B cell (primary cell): ENCODE measurements at regions not wholly inside any gene's neighbourhood (a gene's known extent, or its start where the extent isn't known, plus 50 kb on each side); places are given as distances from the start of the nearest gene placed in this dataset.

Experiments
- ATAC-seq: fragments of 200-7000 bp; cut with Tn5 transposase; one replicate; pipeline ENCODE4 v1.10.0; 2021; ENCODE audit warnings: low read depth, mild to moderate bottlenecking, moderate number of reproducible peaks, moderate library complexity
- CTCF ChIA-PET: fragments of 350-600 bp; sonication (Branson Sonifier 250); formaldehyde crosslinking; loops from one replicate; lab custom pipeline; 2021; ENCODE audit warnings: antibody characterized with exemption, inconsistent platforms; lab: Charles Lee
- POLR2A ChIA-PET: fragments of 350-600 bp; sonication (Branson Sonifier 250); formaldehyde crosslinking; loops from one replicate; lab custom pipeline; 2021; ENCODE audit warnings: antibody characterized with exemption; lab: Charles Lee
- DNase-seq: peaks from one replicate; pipeline ENCODE4 v3.0.0; 2013
- H2AFZ ChIP-seq: 2 replicates; pipeline ENCODE4 v1.6.1; 2012; ENCODE audit warnings: mild to moderate bottlenecking, low read depth, low read length; ENCODE audit not compliant: insufficient read depth, poor library complexity, severe bottlenecking
- H3K27ac ChIP-seq, 2 donors: 1 replicate in 1 of 2; 2 replicates in 1 of 2; pipeline ENCODE4 v1.5.1; 2012 to 2013; ENCODE audit warnings: low read length in 2 of 2, mild to moderate bottlenecking in 2 of 2, moderate library complexity in 1 of 2
- H3K27me3 ChIP-seq, 4 experiments: fragments of 200-600 bp in 1 of 4; sonication (generic) in 1 of 4; replicated peaks in 1 of 4; 1 replicate in 2 of 4; 2 replicates in 2 of 4; pipeline versions ENCODE4 v1.6.1 to v1.7.0; 2013 to 2016; ENCODE audit warnings: low read length in 3 of 4, mild to moderate bottlenecking in 2 of 4, mixed read lengths in 1 of 4, moderate library complexity in 1 of 4; ENCODE audit not compliant: insufficient read depth in 4 of 4, control insufficient read depth in 3 of 4; ENCODE audit errors: control extremely low read depth in 1 of 4
- H3K36me3 ChIP-seq, 2 experiments: replicated peaks in 1 of 2; 1 replicate in 1 of 2; 2 replicates in 1 of 2; pipeline versions ENCODE4 v1.6.1 to v1.7.1; 2013; ENCODE audit warnings: low read length in 1 of 2; ENCODE audit not compliant: insufficient read depth in 2 of 2, control insufficient read depth in 1 of 2; ENCODE audit errors: control extremely low read depth in 1 of 2, extremely low read depth in 1 of 2
- H3K4me1 ChIP-seq, 2 donors: fragments of 200-600 bp in 1 of 2; sonication (generic) in 1 of 2; 1 replicate in 1 of 2; 2 replicates in 1 of 2; pipeline versions ENCODE4 v1.5.1 to v1.6.1; 2013 to 2017; ENCODE audit warnings: low read length in 2 of 2; ENCODE audit not compliant: control insufficient read depth in 2 of 2, insufficient read depth in 2 of 2
- H3K4me2 ChIP-seq: replicated peaks from 2 replicates; pipeline ENCODE3; 2012; ENCODE audit warnings: mild to moderate bottlenecking, low read depth, low read length; ENCODE audit not compliant: poor library complexity, severe bottlenecking
- H3K4me3 ChIP-seq, 5 experiments: fragments of 200-600 bp in 1 of 5; sonication (generic) in 1 of 5; 1 replicate in 3 of 5; 2 replicates in 2 of 5; pipeline versions ENCODE4 v1.5.1 to v1.7.0; 2011 to 2016; ENCODE audit warnings: low read length in 4 of 5, mild to moderate bottlenecking in 4 of 5, low read depth in 2 of 5, control low read depth in 1 of 5, moderate library complexity in 1 of 5; ENCODE audit not compliant: insufficient read depth in 1 of 5; ENCODE audit errors: control extremely low read depth in 1 of 5, extremely low read depth in 1 of 5
- H3K79me2 ChIP-seq: fragments of 200-600 bp; sonication (generic); one replicate; pipeline ENCODE4 v1.6.0; 2016; ENCODE audit warnings: low read length; ENCODE audit not compliant: control insufficient read depth, insufficient read depth
- H3K9ac ChIP-seq: fragments of 200-600 bp; sonication (generic); 2 replicates; pipeline ENCODE4 v1.6.1; 2017; ENCODE audit warnings: mild to moderate bottlenecking, low read length, moderate library complexity
- H3K9me3 ChIP-seq, 3 donors: one replicate each; pipeline versions ENCODE4 v1.6.1 to v1.7.1; 2013; ENCODE audit warnings: low read length in 2 of 3; ENCODE audit not compliant: control insufficient read depth in 2 of 3, insufficient read depth in 1 of 3; ENCODE audit errors: control extremely low read depth in 1 of 3
- H4K20me1 ChIP-seq: 2 replicates; pipeline ENCODE4 v1.6.0; 2012; ENCODE audit warnings: mild to moderate bottlenecking, low read length; ENCODE audit not compliant: insufficient read depth, control insufficient read depth, poor library complexity, severe bottlenecking
- H3K27ac Mint-ChIP-seq: one replicate; pipeline ENCODE4 v1.8.0; 2021; ENCODE audit warnings: mixed read lengths
- H3K27me3 Mint-ChIP-seq: one replicate; pipeline ENCODE4 v1.8.0; 2021; ENCODE audit warnings: mixed read lengths
- H3K4me1 Mint-ChIP-seq: one replicate; pipeline ENCODE4 v1.8.0; 2021; ENCODE audit warnings: mixed read lengths
- H3K4me3 Mint-ChIP-seq: one replicate; pipeline ENCODE4 v1.8.0; 2021; ENCODE audit warnings: mixed read lengths
- H3K9me3 Mint-ChIP-seq: one replicate; pipeline ENCODE4 v1.8.0; 2022; ENCODE audit warnings: mixed read lengths; ENCODE audit not compliant: insufficient read depth
- CTCF ChIP-seq: fragments of 200-600 bp; IDR thresholded peaks from one replicate; pipeline ENCODE4 v1.8.0; 2022; ENCODE audit warnings: antibody characterized with exemption, mild to moderate bottlenecking
- EZH2 ChIP-seq: IDR thresholded peaks from 2 replicates; pipeline ENCODE4 v1.6.1; 2012; ENCODE audit warnings: borderline replicate concordance, low read depth, mild to moderate bottlenecking, moderate library complexity, low read length; ENCODE audit not compliant: insufficient read depth, poor library complexity, severe bottlenecking
- WGBS: methylation state at CpG from one replicate; pipeline ENCODE4 v1.1.5; 2013; ENCODE audit warnings: missing lambda C conversion rate; ENCODE audit not compliant: insufficient coverage; 5-methylcytosine and 5-hydroxymethylcytosine counted together
- intact Hi-C: fragments of 100-400 bp; cut with micrococcal nuclease; formaldehyde crosslinking; loops from one replicate; pipeline ENCODE4 v1.10.0; 2022

DNA sequence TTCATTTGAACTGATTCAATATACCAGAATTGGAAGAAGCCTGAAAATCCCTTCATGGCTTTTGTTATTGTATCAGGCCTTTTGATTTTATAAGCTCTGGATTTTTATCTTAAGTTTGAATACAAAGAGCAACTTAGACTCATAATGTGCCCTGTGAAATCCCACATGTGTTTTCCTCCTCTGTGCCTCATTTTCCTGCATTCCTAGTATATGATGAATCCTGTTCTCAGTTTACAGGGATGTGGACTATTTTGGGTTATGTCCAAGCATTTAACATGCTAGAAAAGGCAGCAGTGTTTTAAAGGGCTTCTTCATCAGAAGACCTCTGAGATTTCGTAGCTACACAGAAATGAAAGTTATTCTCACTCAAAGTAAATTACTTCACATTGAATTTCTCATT, 455.0 kb downstream of the RFPL4B start:
- no peak overlapping the region for H3K27ac Mint-ChIP-seq
- peaks cover 4% of the 10 kb centered on the region for H3K27me3 Mint-ChIP-seq
- no peaks in the 10 kb centered on the region for H3K9me3 Mint-ChIP-seq
- H3K79me2 ChIP-seq = no peaks in the 10 kb centered on the region
- H3K27me3 ChIP-seq = no peaks in the 10 kb centered on the region
- no peak overlapping the region for H3K4me3 ChIP-seq
- ATAC-seq = no peak
- no peaks in the 10 kb centered on the region for H3K4me1 ChIP-seq
- H3K4me3 Mint-ChIP-seq = no peak overlapping the region
- ChIA-PET CTCF (interaction anchor here (1.3 kb wide), 1 partner anchor 15 kb away, joined by 3 read pairs; no protein-coding TSS in a partner anchor), POLR2A (no interaction called here)
- no CpG with 5 or more reads among the region's 1 CpG for WGBS
- no peak for DNase-seq
- no peak for TF ChIP-seq CTCF
- no peak for TF ChIP-seq EZH2
- H3K4me1 Mint-ChIP-seq = no peaks in the 10 kb centered on the region
- H3K9ac ChIP-seq = no peak overlapping the region
- no peak overlapping the region for H3K27ac ChIP-seq
- H3K4me2 ChIP-seq = no peak overlapping the region
- H3K9me3 ChIP-seq = no peaks in the 10 kb centered on the region
- intact Hi-C loops = no loop called here
- H4K20me1 ChIP-seq = no peaks in the 10 kb centered on the region
- H3K36me3 ChIP-seq = no peaks in the 10 kb centered on the region
- no peak overlapping the region for H2AFZ ChIP-seq

DNA sequence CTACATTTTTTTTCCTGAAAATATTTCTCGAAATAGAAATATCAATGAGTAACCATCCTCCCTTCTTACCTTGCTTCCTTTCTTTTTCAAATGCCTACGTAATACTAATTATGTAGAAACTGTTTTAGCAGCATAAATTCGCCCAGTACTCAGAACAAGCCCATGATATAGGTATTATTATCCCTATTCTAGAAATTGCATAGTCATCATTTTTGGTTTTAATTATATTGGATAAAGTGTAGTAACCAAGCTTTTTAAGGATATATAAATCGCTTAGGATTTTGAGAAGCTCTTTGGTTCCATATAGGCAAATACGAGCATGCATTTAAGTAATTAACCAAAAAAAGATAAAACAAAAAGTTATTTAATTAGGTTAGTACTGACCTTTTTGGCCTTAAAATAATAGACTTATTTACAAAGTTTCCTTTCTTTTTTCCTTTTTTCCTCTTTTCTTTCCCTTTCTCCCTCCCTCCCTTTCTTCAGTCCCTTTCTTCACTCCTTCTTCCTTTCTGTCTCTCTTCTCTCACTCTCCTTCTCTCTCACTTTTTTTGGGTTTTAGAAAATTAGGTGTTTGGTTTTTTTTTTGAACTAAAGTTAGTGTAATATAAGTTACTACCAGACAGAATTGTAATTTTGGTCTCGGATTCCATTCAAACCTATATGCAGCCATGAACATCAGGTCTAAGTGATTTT, 457.7 kb downstream of the RFPL4B start:
- no peak overlapping the region for H3K27ac Mint-ChIP-seq
- no peak overlapping the region for H3K4me3 Mint-ChIP-seq
- Histone ChIP-seq H4K20me1 (no peaks in the 10 kb centered on the region), H3K4me2 (no peak overlapping the region), H3K27me3 (no peaks in the 10 kb centered on the region), H3K9ac (no peak overlapping the region), H3K27ac (no peak overlapping the region), H3K9me3 (no peaks in the 10 kb centered on the region), H3K4me1 (no peaks in the 10 kb centered on the region), H3K36me3 (no peaks in the 10 kb centered on the region), H2AFZ (no peak overlapping the region), H3K4me3 (no peak overlapping the region), H3K79me2 (no peaks in the 10 kb centered on the region)
- H3K27me3 Mint-ChIP-seq = no peaks in the 10 kb centered on the region
- CTCF ChIA-PET = no interaction called here
- WGBS = no CpG with 5 or more reads among the region's 6 CpGs
- TF ChIP-seq EZH2 (no peak), CTCF (no peak)
- ATAC-seq = no peak
- DNase-seq = no peak
- no peaks in the 10 kb centered on the region for H3K4me1 Mint-ChIP-seq
- POLR2A ChIA-PET = no interaction called here
- intact Hi-C loops = no loop called here
- no peaks in the 10 kb centered on the region for H3K9me3 Mint-ChIP-seq
